Mesenchymal stem cell (in vitro differentiated cells and primary cell): ENCODE measurements at regions not wholly inside any gene's neighbourhood (a gene's known extent, or its start where the extent isn't known, plus 50 kb on each side); places are given as distances from the start of the nearest gene placed in this dataset.
A peak's percentile ranks its signal among the peaks of the same experiment; 100 is the strongest.

ENCODE experiments used
- DNase-seq: peaks from one replicate; pipeline ENCODE4 v3.0.0-alpha.2; 2013
- H2AFZ ChIP-seq: one replicate; pipeline ENCODE4 v1.6.1; 2013; ENCODE audit warnings: low read depth, mild to moderate bottlenecking, control low read depth, inconsistent platforms, low read length, moderate library complexity
- H2AK5ac ChIP-seq: 2 replicates; pipeline ENCODE4 v1.6.1; 2013; ENCODE audit warnings: low read length, moderate library complexity, mild to moderate bottlenecking, inconsistent platforms; ENCODE audit not compliant: severe bottlenecking
- H2BK120ac ChIP-seq: one replicate; pipeline ENCODE4 v1.6.1; 2013; ENCODE audit warnings: low read depth, mild to moderate bottlenecking, inconsistent platforms, low read length, moderate library complexity
- H2BK12ac ChIP-seq, 2 experiments: one replicate each; pipeline ENCODE4 v1.6.1; 2013; ENCODE audit warnings: inconsistent platforms in 2 of 2, low read length in 2 of 2, mild to moderate bottlenecking in 2 of 2, moderate library complexity in 2 of 2, control low read depth in 1 of 2
- H2BK15ac ChIP-seq: one replicate; pipeline ENCODE4 v1.6.1; 2013; ENCODE audit warnings: mild to moderate bottlenecking, low read depth, inconsistent platforms; ENCODE audit not compliant: poor library complexity, severe bottlenecking
- H2BK5ac ChIP-seq: 2 replicates; pipeline ENCODE4 v1.6.1; 2013; ENCODE audit warnings: low read depth, mild to moderate bottlenecking, low read length, control low read depth, inconsistent platforms; ENCODE audit not compliant: poor library complexity, severe bottlenecking
- H3K14ac ChIP-seq, 2 experiments: one replicate each; pipeline ENCODE4 v1.6.1; 2013; ENCODE audit warnings: inconsistent platforms in 2 of 2, low read length in 2 of 2, control low read depth in 1 of 2, mild to moderate bottlenecking in 1 of 2, moderate library complexity in 1 of 2
- H3K18ac ChIP-seq, 2 experiments: one replicate each; pipeline ENCODE4 v1.6.1; 2013; ENCODE audit warnings: inconsistent platforms in 2 of 2, low read length in 2 of 2, control low read depth in 1 of 2, low read depth in 1 of 2, mild to moderate bottlenecking in 1 of 2
- H3K23ac ChIP-seq, 2 experiments: one replicate each; pipeline ENCODE4 v1.6.1; 2013; ENCODE audit warnings: inconsistent platforms in 2 of 2, low read length in 2 of 2, mild to moderate bottlenecking in 2 of 2, moderate library complexity in 2 of 2, control low read depth in 1 of 2
- H3K27ac ChIP-seq: 2 replicates; pipeline ENCODE4 v1.5.1; 2013; ENCODE audit warnings: mild to moderate bottlenecking, moderate library complexity, low read length, control low read depth, inconsistent platforms; ENCODE audit not compliant: poor library complexity, severe bottlenecking
- H3K27me3 ChIP-seq, 2 experiments: 2 replicates each; pipeline versions ENCODE4 v1.6.1 to v1.7.0; 2013; ENCODE audit warnings: low read length in 2 of 2, mild to moderate bottlenecking in 2 of 2, moderate library complexity in 2 of 2, control low read depth in 1 of 2, inconsistent platforms in 1 of 2; ENCODE audit not compliant: control insufficient read depth in 1 of 2, insufficient read depth in 1 of 2
- H3K36me3 ChIP-seq, 2 experiments: 2 replicates each; pipeline versions ENCODE4 v1.6.1 to v1.7.0; 2013; ENCODE audit warnings: low read length in 2 of 2, control low read depth in 1 of 2, inconsistent platforms in 1 of 2, low read depth in 1 of 2, mild to moderate bottlenecking in 1 of 2; ENCODE audit not compliant: insufficient read depth in 2 of 2, control insufficient read depth in 1 of 2
- H3K4ac ChIP-seq, 2 experiments: one replicate each; pipeline ENCODE4 v1.6.1; 2013; ENCODE audit warnings: inconsistent platforms in 2 of 2, low read length in 2 of 2, mild to moderate bottlenecking in 2 of 2, moderate library complexity in 2 of 2, control low read depth in 1 of 2, low read depth in 1 of 2
- H3K4me1 ChIP-seq: 2 replicates; pipeline ENCODE4 v1.6.1; 2013; ENCODE audit warnings: low read depth, low read length, control low read depth; ENCODE audit not compliant: control insufficient read depth, insufficient read depth
- H3K4me2 ChIP-seq: 2 replicates; pipeline ENCODE4 v1.6.1; 2013; ENCODE audit warnings: low read length, mild to moderate bottlenecking, inconsistent platforms; ENCODE audit not compliant: poor library complexity, severe bottlenecking
- H3K4me3 ChIP-seq, 2 experiments: 2 replicates each; pipeline versions ENCODE4 v1.5.1 to v1.7.0; 2013; ENCODE audit warnings: low read length in 2 of 2, mild to moderate bottlenecking in 2 of 2, control low read depth in 1 of 2, low read depth in 1 of 2; ENCODE audit not compliant: insufficient read depth in 1 of 2
- H3K79me1 ChIP-seq: replicated peaks from 2 replicates; pipeline ENCODE4 v1.6.1; 2013; ENCODE audit warnings: mild to moderate bottlenecking, control low read depth, low read length, inconsistent platforms; ENCODE audit not compliant: poor library complexity, severe bottlenecking
- H3K9ac ChIP-seq: 2 replicates; pipeline ENCODE4 v1.7.0; 2013; ENCODE audit warnings: mild to moderate bottlenecking, low read length, moderate library complexity
- H3K9me3 ChIP-seq: 2 replicates; pipeline ENCODE4 v1.7.0; 2013; ENCODE audit warnings: mild to moderate bottlenecking, low read length; ENCODE audit not compliant: control insufficient read depth
- H4K8ac ChIP-seq: one replicate; pipeline ENCODE4 v1.6.1; 2013; ENCODE audit warnings: inconsistent platforms, mild to moderate bottlenecking, low read length, moderate library complexity
- H4K91ac ChIP-seq: one replicate; pipeline ENCODE4 v1.6.1; 2013; ENCODE audit warnings: mild to moderate bottlenecking, low read length, inconsistent platforms
- WGBS: methylation state at CpG from one replicate; pipeline ENCODE4 v1.1.7; 2013; ENCODE audit warnings: mixed read lengths; 5-methylcytosine and 5-hydroxymethylcytosine counted together

GRCh38 chr1:69414574-69414973 is 153.1 kb upstream of the LRRC7 start:
- H3K27ac ChIP-seq: no peak overlapping the region
- no peak overlapping the region for H2AK5ac ChIP-seq
- H3K4me3 ChIP-seq: no peak overlapping the region
- H4K8ac ChIP-seq: no peak overlapping the region
- no peak overlapping the region for H3K18ac ChIP-seq
- no peak overlapping the region for H3K14ac ChIP-seq
- H3K4ac ChIP-seq: no peak overlapping the region
- H2AFZ ChIP-seq: no peak overlapping the region
- H3K9ac ChIP-seq: no peak overlapping the region
- no peak overlapping the region for H3K23ac ChIP-seq
- no peak overlapping the region for H2BK5ac ChIP-seq
- DNase-seq: no peak
- H2BK12ac ChIP-seq: no peak overlapping the region
- no peak overlapping the region for H2BK15ac ChIP-seq
- no peaks in the 10 kb centered on the region for H3K36me3 ChIP-seq
- H3K4me2 ChIP-seq: no peak overlapping the region
- no peaks in the 10 kb centered on the region for H3K79me1 ChIP-seq
- peaks cover 5% of the 10 kb centered on the region for H3K4me1 ChIP-seq
- H3K27me3 ChIP-seq: no peaks in the 10 kb centered on the region
- no peak overlapping the region for H2BK120ac ChIP-seq
- no CpG with 5 or more reads among the region's 1 CpG for WGBS
- H4K91ac ChIP-seq: no peak overlapping the region
- H3K9me3 ChIP-seq: no peaks in the 10 kb centered on the region

GRCh38 chr1:69421286-69421685 is 146.4 kb upstream of the LRRC7 start:
- no peaks in the 10 kb centered on the region for H3K27me3 ChIP-seq
- no peak overlapping the region for H2AFZ ChIP-seq
- H4K8ac ChIP-seq: no peak overlapping the region
- no peak overlapping the region for H2AK5ac ChIP-seq
- no peak overlapping the region for H2BK12ac ChIP-seq
- WGBS: 87% methylated on average over 2 of the region's 2 CpGs
- peak; percentile 9 for DNase-seq
- H3K79me1 ChIP-seq: no peaks in the 10 kb centered on the region
- no peak overlapping the region for H3K4me3 ChIP-seq
- no peaks in the 10 kb centered on the region for H3K36me3 ChIP-seq
- H2BK15ac ChIP-seq: no peak overlapping the region
- H3K4me1 ChIP-seq: no peaks in the 10 kb centered on the region
- H3K27ac ChIP-seq: no peak overlapping the region
- H2BK5ac ChIP-seq: no peak overlapping the region
- H2BK120ac ChIP-seq: no peak overlapping the region
- no peak overlapping the region for H3K18ac ChIP-seq
- H3K9ac ChIP-seq: no peak overlapping the region
- H3K23ac ChIP-seq: no peak overlapping the region
- H4K91ac ChIP-seq: no peak overlapping the region
- H3K4ac ChIP-seq: no peak overlapping the region
- no peaks in the 10 kb centered on the region for H3K9me3 ChIP-seq
- H3K14ac ChIP-seq: no peak overlapping the region
- no peak overlapping the region for H3K4me2 ChIP-seq

GRCh38 chr1:69425871-69426270 is 141.9 kb upstream of the LRRC7 start:
- no peaks in the 10 kb centered on the region for H3K4me1 ChIP-seq
- no peak overlapping the region for H2BK120ac ChIP-seq
- H3K27ac ChIP-seq: no peak overlapping the region
- H2AFZ ChIP-seq: no peak overlapping the region
- H3K9ac ChIP-seq: no peak overlapping the region
- no peak overlapping the region for H2BK12ac ChIP-seq
- H3K23ac ChIP-seq: no peak overlapping the region
- H3K4me2 ChIP-seq: no peak overlapping the region
- no peak for DNase-seq
- H3K36me3 ChIP-seq: no peaks in the 10 kb centered on the region
- H3K4me3 ChIP-seq: no peak overlapping the region
- no peaks in the 10 kb centered on the region for H3K9me3 ChIP-seq
- H3K14ac ChIP-seq: no peak overlapping the region
- no peak overlapping the region for H3K4ac ChIP-seq
- H3K18ac ChIP-seq: no peak overlapping the region
- no peaks in the 10 kb centered on the region for H3K27me3 ChIP-seq
- H3K79me1 ChIP-seq: no peaks in the 10 kb centered on the region
- no peak overlapping the region for H2BK15ac ChIP-seq
- H2BK5ac ChIP-seq: no peak overlapping the region
- H4K91ac ChIP-seq: no peak overlapping the region
- H4K8ac ChIP-seq: no peak overlapping the region
- H2AK5ac ChIP-seq: no peak overlapping the region

- 100% methylated on average over 1 of the region's 2 CpGs for WGBS
- H3K4me3 ChIP-seq: no peak overlapping the region
Observed at GRCh38 chr1:69426401-69426800, 141.3 kb upstream of the LRRC7 start.

More at GRCh38 chr1:69426401-69426800, 141.3 kb upstream of the LRRC7 start:
- H2AK5ac ChIP-seq: no peak overlapping the region
- H3K23ac ChIP-seq: no peak overlapping the region
- H3K36me3 ChIP-seq: no peaks in the 10 kb centered on the region
- H2BK12ac ChIP-seq: no peak overlapping the region
- no peak for DNase-seq
- H2BK120ac ChIP-seq: no peak overlapping the region
- no peak overlapping the region for H2AFZ ChIP-seq
- H3K4ac ChIP-seq: no peak overlapping the region
- H2BK15ac ChIP-seq: no peak overlapping the region
- no peaks in the 10 kb centered on the region for H3K79me1 ChIP-seq
- no peak overlapping the region for H3K4me2 ChIP-seq
- H3K27ac ChIP-seq: no peak overlapping the region
- H3K9ac ChIP-seq: no peak overlapping the region
- no peaks in the 10 kb centered on the region for H3K9me3 ChIP-seq
- no peak overlapping the region for H3K18ac ChIP-seq
- H4K8ac ChIP-seq: no peak overlapping the region
- H3K27me3 ChIP-seq: no peaks in the 10 kb centered on the region
- H4K91ac ChIP-seq: no peak overlapping the region
- H3K4me1 ChIP-seq: no peaks in the 10 kb centered on the region
- H3K14ac ChIP-seq: no peak overlapping the region
- H2BK5ac ChIP-seq: no peak overlapping the region
